SK-N-SH (cell line): ENCODE measurements at regions not wholly inside any gene's neighbourhood (a gene's known extent, or its start where the extent isn't known, plus 50 kb on each side); places are given as distances from the start of the nearest gene placed in this dataset.

Experiments used
- CTCF ChIA-PET: fragments of 300-600, 350-600 bp; formaldehyde crosslinking; extraction: SDS; loops from one replicate; lab custom pipeline; 2021; lab: Yijun Ruan, JAX
- POLR2A ChIA-PET: fragments of 350-600 bp; sonication (Branson Sonifier 250); formaldehyde crosslinking; extraction: SDS; loops from one replicate; lab custom pipeline; 2020; ENCODE audit warnings: antibody characterized with exemption, inconsistent platforms; lab: Yijun Ruan, JAX
- DNase-seq: peaks from one replicate; pipeline ENCODE4 v3.0.0; 2012
- H2AFZ ChIP-seq: fragments of 200-600 bp; sonication (generic); 2 replicates; pipeline ENCODE4 v1.8.1; 2016; ENCODE audit warnings: antibody characterized with exemption, mild to moderate bottlenecking, low read depth
- H3F3A ChIP-seq: fragments of 200-600 bp; sonication (generic); replicated peaks from 2 replicates; pipeline ENCODE3; 2016; ENCODE audit warnings: antibody characterized with exemption, mild to moderate bottlenecking; ENCODE audit not compliant: insufficient read depth
- H3K27ac ChIP-seq, 2 experiments: fragments of 200-500 bp in 1 of 2; fragments of 200-600 bp in 1 of 2; sonication (Bioruptor generic) in 1 of 2; sonication (generic), shearing (Covaris generic) in 1 of 2; 2 replicates each; pipeline versions ENCODE4 v1.5.1 to v1.6.1; 2014 to 2016; ENCODE audit warnings: low read depth in 2 of 2, inconsistent platforms in 1 of 2, low read length in 1 of 2, mild to moderate bottlenecking in 1 of 2, mixed read lengths in 1 of 2
- H3K27me3 ChIP-seq: fragments of 200-600 bp; sonication (generic), shearing (Covaris generic); 2 replicates; pipeline ENCODE4 v1.6.1; 2016; ENCODE audit warnings: mixed run types; ENCODE audit not compliant: insufficient read depth
- H3K36me3 ChIP-seq, 2 experiments: fragments of 200-500 bp in 1 of 2; fragments of 200-600 bp in 1 of 2; sonication (Bioruptor generic) in 1 of 2; sonication (generic) in 1 of 2; replicated peaks in 1 of 2; 2 replicates each; pipeline versions ENCODE3 to v1.5.1; 2014 to 2016; ENCODE audit warnings: low read length in 1 of 2, mild to moderate bottlenecking in 1 of 2; ENCODE audit not compliant: insufficient read depth in 2 of 2, control insufficient read depth in 1 of 2
- H3K4me1 ChIP-seq, 2 experiments: fragments of 200-500 bp in 1 of 2; fragments of 200-600 bp in 1 of 2; sonication (Bioruptor generic) in 1 of 2; sonication (generic), shearing (Covaris generic) in 1 of 2; 2 replicates each; pipeline versions ENCODE4 v1.5.1 to v1.6.1; 2014 to 2016; ENCODE audit warnings: low read depth in 1 of 2, low read length in 1 of 2, mixed run types in 1 of 2; ENCODE audit not compliant: insufficient read depth in 2 of 2, control insufficient read depth in 1 of 2
- H3K4me2 ChIP-seq: fragments of 200-600 bp; sonication (generic), shearing (Covaris generic); 2 replicates; pipeline ENCODE4 v1.6.1; 2017; ENCODE audit warnings: mixed run types
- H3K4me3 ChIP-seq, 2 experiments: fragments of 200-500 bp in 1 of 2; fragments of 200-600 bp in 1 of 2; sonication (Bioruptor generic) in 1 of 2; sonication (generic), shearing (Covaris generic) in 1 of 2; 2 replicates each; pipeline versions ENCODE4 v1.5.1 to v1.8.1; 2014 to 2016; ENCODE audit warnings: low read depth in 2 of 2, inconsistent platforms in 1 of 2, low read length in 1 of 2, mild to moderate bottlenecking in 1 of 2, mixed read lengths in 1 of 2, moderate library complexity in 1 of 2
- H3K79me2 ChIP-seq: fragments of 200-600 bp; sonication (generic); 2 replicates; pipeline ENCODE4 v1.8.1; 2017; ENCODE audit warnings: mild to moderate bottlenecking; ENCODE audit not compliant: insufficient read depth
- H3K9ac ChIP-seq: fragments of 200-600 bp; sonication (generic); 2 replicates; pipeline ENCODE4 v1.6.1; 2017; ENCODE audit warnings: mixed run types
- H3K9me2 ChIP-seq: fragments of 200-600 bp; sonication (generic); 2 replicates; pipeline ENCODE4 v1.6.1; 2017; ENCODE audit warnings: mixed run types
- H3K9me3 ChIP-seq: fragments of 200-600 bp; sonication (generic); 2 replicates; pipeline ENCODE4 v1.6.1; 2017; ENCODE audit warnings: mixed run types, mild to moderate bottlenecking, moderate library complexity
- H4K20me1 ChIP-seq: fragments of 200-600 bp; sonication (generic); 2 replicates; pipeline ENCODE4 v1.6.1; 2017; ENCODE audit warnings: mild to moderate bottlenecking, mixed run types; ENCODE audit not compliant: insufficient read depth
- CTCF ChIP-seq: fragments of 200-600 bp; sonication (generic); IDR thresholded peaks from 2 replicates; pipeline ENCODE4 v1.6.1; 2017; ENCODE audit warnings: antibody characterized with exemption, mild to moderate bottlenecking, moderate library complexity
- ELF1 ChIP-seq: IDR thresholded peaks from 2 replicates; pipeline ENCODE4 v1.4.0; 2012
- FOXJ3 ChIP-seq: sonication (generic); formaldehyde crosslinking; IDR thresholded peaks from 2 replicates; pipeline ENCODE4 v1.5.1; 2020; ENCODE audit warnings: mild to moderate bottlenecking, missing genetic modification reagents
- FOXM1 ChIP-seq: IDR thresholded peaks from 2 replicates; pipeline ENCODE4 v1.4.0; 2012; ENCODE audit warnings: low read depth, mild to moderate bottlenecking
- GABPA ChIP-seq: IDR thresholded peaks from 2 replicates; pipeline ENCODE4 v1.4.0; 2012; ENCODE audit warnings: low read depth, mild to moderate bottlenecking
- JUND ChIP-seq: IDR thresholded peaks from 2 replicates; pipeline ENCODE4 v1.4.0; 2012
- MAX ChIP-seq: IDR thresholded peaks from 2 replicates; pipeline ENCODE4 v1.4.0; 2012; ENCODE audit warnings: low read depth
- MEF2A ChIP-seq: IDR thresholded peaks from 2 replicates; pipeline ENCODE4 v1.4.0; 2012; ENCODE audit warnings: low read depth, borderline replicate concordance
- MXI1 ChIP-seq: IDR thresholded peaks from 2 replicates; pipeline ENCODE4 v1.6.1; 2012; ENCODE audit warnings: mild to moderate bottlenecking, low read depth, low read length, improper control_type of control experiment
- NFIC ChIP-seq: IDR thresholded peaks from 2 replicates; pipeline ENCODE4 v1.4.0; 2012; ENCODE audit warnings: borderline replicate concordance
- NRF1 ChIP-seq: IDR thresholded peaks from 2 replicates; pipeline ENCODE4 v1.6.1; 2012; ENCODE audit warnings: low read depth, mild to moderate bottlenecking, low read length
- POLR2AphosphoS5 ChIP-seq: IDR thresholded peaks from 2 replicates; pipeline ENCODE4 v1.6.1; 2012; ENCODE audit warnings: low read depth, low read length
- RCOR1 ChIP-seq: fragments of 150-350 bp; IDR thresholded peaks from 2 replicates; pipeline ENCODE4 v1.6.1; 2017; ENCODE audit warnings: antibody characterized with exemption, low read length
- REST ChIP-seq: IDR thresholded peaks from 2 replicates; pipeline ENCODE4 v1.6.1; 2012; ENCODE audit warnings: mild to moderate bottlenecking, low read depth, low read length, moderate library complexity
- RXRA ChIP-seq: IDR thresholded peaks from 2 replicates; pipeline ENCODE4 v1.4.0; 2012; ENCODE audit warnings: low read depth, mild to moderate bottlenecking, borderline replicate concordance
- TEAD4 ChIP-seq: IDR thresholded peaks from 2 replicates; pipeline ENCODE4 v1.4.0; 2012; ENCODE audit warnings: mild to moderate bottlenecking, borderline replicate concordance; ENCODE audit not compliant: insufficient read depth
- USF2 ChIP-seq: fragments of 150-350 bp; IDR thresholded peaks from 2 replicates; pipeline ENCODE4 v1.6.1; 2017; ENCODE audit warnings: antibody characterized with exemption, low read length, low read depth, borderline replicate concordance

- no peak for DNase-seq
- no peaks in the 10 kb centered on the region for H3F3A ChIP-seq
These were observed 62.7 kb downstream of the TTC6 start for GRCh38 chr14:37658156-37658555.

More at GRCh38 chr14:37658156-37658555, 62.7 kb downstream of the TTC6 start:
- Histone ChIP-seq H3K36me3 (no peaks in the 10 kb centered on the region), H3K4me1 (no peaks in the 10 kb centered on the region), H3K79me2 (no peaks in the 10 kb centered on the region), H3K4me2 (no peak overlapping the region), H3K9me2 (no peaks in the 10 kb centered on the region), H3K9me3 (no peaks in the 10 kb centered on the region), H3K27ac (no peak overlapping the region), H3K9ac (no peak overlapping the region), H4K20me1 (no peaks in the 10 kb centered on the region), H3K27me3 (no peaks in the 10 kb centered on the region), H2AFZ (no peak overlapping the region), H3K4me3 (no peak overlapping the region)
- TF ChIP-seq RXRA (no peak), USF2 (no peak), RCOR1 (no peak), ELF1 (no peak), MEF2A (no peak), MXI1 (no peak), NRF1 (no peak), FOXJ3 (CRISPR knock-in tag) (no peak), POLR2AphosphoS5 (no peak), TEAD4 (no peak), JUND (no peak), CTCF (no peak), REST (no peak), GABPA (no peak), MAX (no peak), FOXM1 (no peak), NFIC (no peak)
- ChIA-PET POLR2A (no interaction called here), CTCF (no interaction called here)
